Type B pancreatic cell (in vitro differentiated cells): ENCODE measurements at regions not wholly inside any gene's neighbourhood (a gene's known extent, or its start where the extent isn't known, plus 50 kb on each side); places are given as distances from the start of the nearest gene placed in this dataset.

Experiments used
- DNase-seq: peaks from one replicate; pipeline ENCODE4 v3.0.0; 2021; ENCODE audit warnings: mixed read lengths; ENCODE audit not compliant: unreplicated experiment; ENCODE audit errors: extremely low spot score
- H3K27ac Mint-ChIP-seq: 2 replicates; pipeline ENCODE4 v1.8.0; 2021; ENCODE audit warnings: mild to moderate bottlenecking, mixed read lengths
- H3K27me3 Mint-ChIP-seq: 2 replicates; pipeline ENCODE4 v1.8.0; 2021; ENCODE audit warnings: mixed read lengths
- H3K36me3 Mint-ChIP-seq: 2 replicates; pipeline ENCODE4 v1.8.0; 2021; ENCODE audit warnings: mixed read lengths
- H3K4me1 Mint-ChIP-seq: one replicate; pipeline ENCODE4 v1.8.0; 2021; ENCODE audit warnings: mixed read lengths; ENCODE audit not compliant: unreplicated experiment
- H3K4me3 Mint-ChIP-seq: 2 replicates; pipeline ENCODE4 v1.8.0; 2021; ENCODE audit warnings: mild to moderate bottlenecking, mixed read lengths
- H3K9me3 Mint-ChIP-seq: 2 replicates; pipeline ENCODE4 v1.8.0; 2021; ENCODE audit warnings: mixed read lengths
- CTCF ChIP-seq: fragments of 200-600 bp; sonication (generic); conservative IDR thresholded peaks from 2 replicates; pipeline ENCODE4 v1.5.0; 2021; ENCODE audit warnings: antibody characterized with exemption, mild to moderate bottlenecking

DNA sequence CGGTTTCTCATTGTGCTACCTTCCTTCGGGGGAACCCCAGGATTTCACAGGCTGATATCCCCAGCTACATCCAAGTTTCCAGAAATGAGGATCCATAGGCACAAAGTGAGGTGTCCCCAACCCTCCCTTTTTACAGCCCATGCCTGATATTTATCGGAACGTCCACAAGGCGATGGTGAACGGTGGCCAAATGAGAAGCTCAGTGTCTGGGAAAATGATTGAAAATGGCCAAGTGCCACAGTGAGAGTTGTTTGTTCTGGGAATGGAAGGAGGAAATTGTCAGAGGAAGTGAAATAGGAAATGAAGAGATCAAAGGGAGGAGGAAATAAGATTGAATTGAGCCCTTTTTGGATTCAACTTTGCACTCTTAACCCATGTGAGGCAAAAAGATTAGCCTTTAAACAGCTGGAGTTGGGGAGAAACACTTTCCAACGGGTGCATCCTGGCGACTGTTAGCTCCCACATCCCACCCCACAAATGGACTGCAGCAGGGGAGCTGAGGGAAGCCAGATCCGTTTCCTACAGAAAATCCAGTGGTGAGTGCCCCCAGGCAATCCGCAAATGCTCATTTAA, 294.4 kb upstream of the IRX5 start:
- H3K9me3 Mint-ChIP-seq = peaks cover 6% of the 10 kb centered on the region
- no peak overlapping the region for H3K4me3 Mint-ChIP-seq
- TF ChIP-seq CTCF = no peak
- peaks cover 24% of the 10 kb centered on the region for H3K4me1 Mint-ChIP-seq
- H3K36me3 Mint-ChIP-seq = no peaks in the 10 kb centered on the region
- DNase-seq = no peak
- no peak overlapping the region for H3K27ac Mint-ChIP-seq
- H3K27me3 Mint-ChIP-seq = peaks cover 55% of the 10 kb centered on the region

DNA sequence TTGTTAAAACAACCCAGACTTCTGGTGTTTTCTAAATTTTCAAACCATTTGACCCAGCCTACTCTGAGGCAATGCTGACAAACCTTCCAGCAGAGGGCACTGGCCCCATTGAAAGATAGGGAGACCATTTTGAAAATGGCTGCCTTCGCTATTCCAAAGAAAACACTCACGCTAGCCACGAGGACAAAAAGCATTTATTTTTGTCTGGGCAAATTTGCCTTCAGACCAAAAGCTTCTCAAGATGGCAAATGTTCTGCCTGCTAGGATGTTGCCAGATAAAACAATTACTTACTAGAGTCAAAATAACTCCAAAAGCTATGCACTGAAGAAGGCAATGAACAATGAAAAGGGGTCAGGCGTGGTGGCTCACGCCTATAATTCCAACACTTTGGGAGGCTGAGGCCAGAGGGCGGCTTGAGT, 296.7 kb upstream of the IRX5 start:
- Mint-ChIP-seq H3K4me1 (peaks cover 28% of the 10 kb centered on the region), H3K27ac (no peak overlapping the region), H3K27me3 (peaks cover 57% of the 10 kb centered on the region), H3K36me3 (no peaks in the 10 kb centered on the region), H3K9me3 (no peaks in the 10 kb centered on the region), H3K4me3 (no peak overlapping the region)
- DNase-seq = no peak
- TF ChIP-seq CTCF = peak; percentile 80

DNA sequence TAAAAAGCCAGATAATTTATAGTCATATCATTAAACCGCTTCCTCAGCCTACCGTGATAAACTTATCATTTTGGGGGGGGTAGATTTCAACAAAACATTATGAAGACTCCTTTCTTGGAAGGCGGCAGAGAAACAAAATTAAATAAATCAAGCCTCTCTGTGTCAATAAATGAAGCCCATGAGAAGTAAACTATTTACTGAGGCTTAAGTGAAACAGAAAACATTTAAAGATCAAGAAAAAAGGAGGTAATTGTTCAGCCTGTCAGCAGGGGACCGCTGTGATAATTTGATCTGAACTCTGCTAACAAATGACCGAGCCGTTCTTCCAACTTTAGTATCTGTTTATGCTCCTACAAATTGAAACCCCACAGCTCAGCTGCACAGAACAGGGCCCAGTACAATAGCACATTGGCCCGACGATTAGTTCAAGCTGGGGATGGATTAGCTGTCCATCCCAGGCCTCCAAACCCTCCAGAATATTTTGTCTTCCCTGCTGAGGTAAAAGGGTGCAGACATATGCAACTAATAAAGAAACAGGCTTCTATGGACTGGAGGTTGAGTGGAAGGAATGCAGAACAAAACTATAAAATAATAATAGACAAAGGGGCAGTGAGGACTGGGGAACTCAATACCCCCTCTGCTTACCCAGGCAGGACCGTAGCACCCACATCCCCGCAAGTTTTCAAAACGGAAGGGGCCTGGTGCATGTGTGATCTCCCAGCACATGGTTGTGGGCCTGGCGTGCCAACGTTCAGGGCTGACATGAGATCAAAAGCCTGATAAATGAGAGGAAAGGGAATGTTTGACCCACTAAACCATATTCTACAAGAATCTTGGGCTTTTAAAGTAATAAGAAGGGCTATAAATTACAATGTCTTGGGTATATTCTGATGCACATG, 298.1 kb upstream of the IRX5 start:
- Mint-ChIP-seq H3K27me3 (peaks cover 52% of the 10 kb centered on the region), H3K4me3 (peak overlapping the region; percentile 56), H3K36me3 (no peaks in the 10 kb centered on the region), H3K4me1 (peaks cover 34% of the 10 kb centered on the region), H3K9me3 (no peaks in the 10 kb centered on the region), H3K27ac (no peak overlapping the region)
- TF ChIP-seq CTCF = no peak
- no peak for DNase-seq

DNA sequence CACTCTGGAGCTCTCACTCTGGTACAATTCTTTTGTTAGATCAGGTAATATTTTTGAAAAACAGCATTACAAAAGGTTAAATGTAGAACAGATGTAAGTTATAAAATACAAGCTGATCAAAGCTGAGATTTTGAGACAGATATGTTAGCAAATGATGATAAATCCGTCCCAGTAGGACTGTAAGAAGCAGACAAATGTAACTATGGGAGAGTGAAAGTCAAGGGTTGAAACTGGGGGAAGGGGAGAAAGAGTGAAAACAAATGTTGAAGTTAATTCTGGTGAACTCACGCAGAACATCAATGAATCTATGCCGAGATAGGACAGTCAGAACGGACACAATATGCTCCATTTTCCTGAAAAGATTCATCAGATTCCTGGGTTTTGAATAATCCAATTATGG, 298.9 kb upstream of the IRX5 start:
- peaks cover 34% of the 10 kb centered on the region for H3K4me1 Mint-ChIP-seq
- peak overlapping the region; percentile 56 for H3K4me3 Mint-ChIP-seq
- peaks cover 52% of the 10 kb centered on the region for H3K27me3 Mint-ChIP-seq
- DNase-seq = no peak
- no peaks in the 10 kb centered on the region for H3K9me3 Mint-ChIP-seq
- H3K27ac Mint-ChIP-seq = peak overlapping the region; percentile 8
- TF ChIP-seq CTCF = no peak
- H3K36me3 Mint-ChIP-seq = no peaks in the 10 kb centered on the region

DNA sequence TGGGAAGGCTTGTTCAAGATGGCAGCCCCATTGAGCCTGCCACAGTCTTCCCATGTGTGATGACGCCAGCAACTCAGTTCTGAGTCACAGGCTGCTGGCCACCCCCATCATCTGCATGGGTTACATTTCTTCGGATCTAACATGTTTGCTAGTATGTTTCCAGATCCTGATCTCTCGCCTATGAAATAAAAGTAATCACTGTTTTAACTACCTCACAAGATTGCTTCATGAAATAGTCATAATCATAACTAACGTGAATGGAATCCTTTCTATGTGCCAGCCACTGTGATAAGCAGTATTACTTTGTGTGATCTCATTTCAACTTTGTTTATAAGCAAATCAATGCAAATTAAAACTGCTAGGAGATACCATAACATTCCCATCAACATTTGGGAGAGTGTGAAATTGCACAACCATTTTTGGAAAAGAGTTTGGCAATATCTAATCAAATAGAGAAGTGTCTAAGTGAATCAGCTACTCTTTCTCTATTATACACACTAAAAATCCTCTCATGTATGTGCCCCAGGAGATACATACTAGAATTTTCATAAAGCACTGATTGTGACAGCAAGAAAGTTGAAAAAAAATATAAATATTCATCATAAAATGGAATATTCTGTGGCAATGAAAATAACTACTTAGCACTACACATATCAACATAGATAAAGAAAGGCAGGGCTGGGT, 300.2 kb upstream of the IRX5 start:
- DNase-seq = no peak
- Mint-ChIP-seq H3K27me3 (peaks cover 47% of the 10 kb centered on the region), H3K4me1 (peaks cover 34% of the 10 kb centered on the region), H3K9me3 (no peaks in the 10 kb centered on the region), H3K36me3 (no peaks in the 10 kb centered on the region), H3K4me3 (no peak overlapping the region), H3K27ac (no peak overlapping the region)
- no peak for TF ChIP-seq CTCF
